HUES48 (cell line): ENCODE measurements at regions not wholly inside any gene's neighbourhood (a gene's known extent, or its start where the extent isn't known, plus 50 kb on each side); places are given as distances from the start of the nearest gene placed in this dataset.

Experiments
- H3K27ac ChIP-seq: one replicate; pipeline ENCODE4 v1.7.0; 2013; ENCODE audit warnings: low read depth, low read length, inconsistent platforms
- H3K27me3 ChIP-seq: 2 replicates; pipeline ENCODE4 v1.6.1; 2013; ENCODE audit warnings: mild to moderate bottlenecking, low read length; ENCODE audit not compliant: control insufficient read depth, insufficient read depth
- H3K36me3 ChIP-seq: 2 replicates; pipeline ENCODE4 v1.6.1; 2013; ENCODE audit warnings: low read length; ENCODE audit not compliant: control insufficient read depth, insufficient read depth
- H3K4me1 ChIP-seq: 2 replicates; pipeline ENCODE4 v1.6.1; 2013; ENCODE audit warnings: mild to moderate bottlenecking, low read length; ENCODE audit not compliant: control insufficient read depth, insufficient read depth
- H3K4me3 ChIP-seq: 2 replicates; pipeline ENCODE4 v1.5.1; 2013; ENCODE audit warnings: mild to moderate bottlenecking, low read depth, low read length
- H3K9ac ChIP-seq: 2 replicates; pipeline ENCODE4 v1.6.1; 2013; ENCODE audit warnings: mild to moderate bottlenecking, low read depth, low read length, moderate library complexity
- H3K9me3 ChIP-seq: 2 replicates; pipeline ENCODE4 v1.6.1; 2013; ENCODE audit warnings: low read length; ENCODE audit not compliant: control insufficient read depth, insufficient read depth

GRCh38 chr2:79453918-79454317, 58.9 kb upstream of the CTNNA2 start:
- Histone ChIP-seq H3K36me3 (no peaks in the 10 kb centered on the region), H3K27me3 (no peaks in the 10 kb centered on the region), H3K9ac (no peak overlapping the region), H3K4me1 (peaks cover 16% of the 10 kb centered on the region), H3K9me3 (no peaks in the 10 kb centered on the region), H3K27ac (no peak overlapping the region), H3K4me3 (no peak overlapping the region)

DNA sequence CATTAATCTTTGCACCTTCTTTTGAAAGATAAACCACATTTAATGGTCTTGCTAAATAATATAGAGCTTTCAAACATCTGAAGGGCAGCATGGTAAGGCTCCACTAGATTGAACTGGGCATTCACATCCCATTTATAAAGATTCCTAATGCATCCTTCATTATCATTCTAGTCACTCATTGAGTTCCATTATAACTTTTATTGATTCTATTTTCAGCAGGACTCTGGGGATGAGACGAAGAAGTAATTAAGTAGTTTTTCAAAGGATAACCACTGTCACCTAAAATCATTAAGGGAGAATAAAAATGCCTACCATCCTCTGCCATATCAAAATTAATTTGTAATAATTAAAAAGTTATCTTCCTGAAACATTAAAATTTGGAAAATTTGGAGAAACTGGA, 60.2 kb upstream of the CTNNA2 start:
- H3K27ac ChIP-seq: no peak overlapping the region
- no peaks in the 10 kb centered on the region for H3K36me3 ChIP-seq
- no peaks in the 10 kb centered on the region for H3K27me3 ChIP-seq
- H3K4me3 ChIP-seq: no peak overlapping the region
- peaks cover 28% of the 10 kb centered on the region for H3K4me1 ChIP-seq
- H3K9me3 ChIP-seq: no peaks in the 10 kb centered on the region
- H3K9ac ChIP-seq: no peak overlapping the region

DNA sequence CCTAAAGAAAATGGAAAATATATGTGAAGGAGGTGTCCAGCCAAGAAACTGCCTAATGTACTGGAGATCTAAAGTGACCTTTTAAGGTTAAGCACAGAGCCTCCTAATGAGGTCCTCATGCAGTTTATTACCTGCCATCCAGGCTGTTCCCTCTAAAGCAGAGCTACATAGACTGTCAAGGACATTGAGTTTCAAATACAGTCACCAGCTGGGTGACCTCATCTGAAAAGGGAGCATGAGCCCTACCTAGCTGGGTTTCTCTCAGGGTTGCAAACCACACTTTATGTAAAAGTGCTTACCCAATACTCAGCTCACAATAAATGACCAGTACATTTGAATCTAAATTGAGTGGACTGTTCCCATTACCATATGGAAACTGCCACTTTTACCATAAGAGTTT, 65.4 kb upstream of the CTNNA2 start:
- 0 out of 2 replicates have a peak, but pooled peaks cover 3% of the 10 kb centered on the region for H3K9me3 ChIP-seq
- H3K9ac ChIP-seq: no peak overlapping the region
- H3K4me1 ChIP-seq: peaks cover 36% of the 10 kb centered on the region
- no peaks in the 10 kb centered on the region for H3K27me3 ChIP-seq
- no peak overlapping the region; the same call in 1 of the 2 replicates for H3K4me3 ChIP-seq
- no peaks in the 10 kb centered on the region for H3K36me3 ChIP-seq
- no peak overlapping the region for H3K27ac ChIP-seq

DNA sequence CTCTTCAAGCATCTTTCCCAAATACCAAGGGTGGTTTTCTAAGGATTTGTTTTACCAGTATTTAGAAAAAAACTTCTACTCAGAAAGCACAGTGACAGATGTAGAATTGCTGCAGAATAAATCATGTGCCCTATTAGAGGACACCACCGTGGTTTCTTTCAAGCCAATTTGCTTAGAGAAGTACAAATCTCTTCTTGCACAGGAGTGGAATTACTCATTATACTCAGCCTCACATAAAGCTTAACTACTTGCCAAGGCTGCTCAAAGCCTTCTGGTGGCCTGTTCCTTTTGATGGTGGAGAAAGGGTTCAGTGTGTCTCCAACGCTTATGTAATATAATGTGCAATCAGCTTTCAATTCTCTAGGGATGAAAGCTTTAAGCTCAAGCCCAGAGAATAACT, 66.5 kb upstream of the CTNNA2 start:
- Histone ChIP-seq H3K27ac (no peak overlapping the region), H3K4me1 (peaks cover 36% of the 10 kb centered on the region), H3K9me3 (0 out of 2 replicates have a peak, but pooled peaks cover 3% of the 10 kb centered on the region), H3K4me3 (no peak overlapping the region), H3K36me3 (no peaks in the 10 kb centered on the region), H3K27me3 (no peaks in the 10 kb centered on the region), H3K9ac (no peak overlapping the region)

GRCh38 chr2:79437433-79438267, 75.2 kb upstream of the CTNNA2 start:
- H3K36me3 ChIP-seq: no peaks in the 10 kb centered on the region
- H3K9ac ChIP-seq: no peak overlapping the region
- H3K27ac ChIP-seq: peak overlapping the region; percentile 49
- H3K4me1 ChIP-seq: peaks cover 23% of the 10 kb centered on the region
- no peaks in the 10 kb centered on the region for H3K27me3 ChIP-seq
- H3K9me3 ChIP-seq: no peaks in the 10 kb centered on the region
- no peak overlapping the region for H3K4me3 ChIP-seq

GRCh38 chr2:79434362-79434761, 78.5 kb upstream of the CTNNA2 start:
- H3K36me3 ChIP-seq: no peaks in the 10 kb centered on the region
- H3K27ac ChIP-seq: no peak overlapping the region
- no peaks in the 10 kb centered on the region for H3K27me3 ChIP-seq
- H3K9me3 ChIP-seq: no peaks in the 10 kb centered on the region
- H3K4me3 ChIP-seq: no peak overlapping the region
- no peak overlapping the region for H3K9ac ChIP-seq
- peaks cover 23% of the 10 kb centered on the region for H3K4me1 ChIP-seq

DNA sequence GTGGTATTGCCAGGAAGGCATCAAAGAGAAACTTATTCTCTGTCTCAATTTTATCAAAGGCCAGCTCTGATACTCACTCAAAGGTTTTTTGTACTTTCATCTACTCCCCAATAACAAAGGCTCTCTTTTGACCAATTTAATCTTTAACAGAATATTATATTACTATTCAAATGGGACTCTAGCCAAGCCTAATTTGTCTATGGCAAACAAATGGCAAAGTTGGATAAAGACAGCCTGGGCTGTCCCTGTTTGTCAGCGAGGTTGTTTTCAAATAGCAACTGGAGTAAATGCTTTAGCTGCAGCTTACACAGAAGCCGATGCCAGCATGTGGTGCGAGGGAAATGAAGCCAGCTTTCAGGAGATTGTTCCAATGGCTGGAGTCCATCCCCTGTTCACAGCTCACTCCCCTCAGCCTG, 80.1 kb upstream of the CTNNA2 start:
- Histone ChIP-seq H3K4me1 (peaks cover 30% of the 10 kb centered on the region), H3K27me3 (no peaks in the 10 kb centered on the region), H3K9me3 (no peaks in the 10 kb centered on the region), H3K27ac (no peak overlapping the region), H3K9ac (no peak overlapping the region), H3K4me3 (no peak overlapping the region), H3K36me3 (no peaks in the 10 kb centered on the region)

- H3K4me3 ChIP-seq: no peak overlapping the region
- no peaks in the 10 kb centered on the region for H3K36me3 ChIP-seq
- no peak overlapping the region for H3K9ac ChIP-seq
- peaks cover 16% of the 10 kb centered on the region for H3K4me1 ChIP-seq
- no peak overlapping the region for H3K27ac ChIP-seq
- no peaks in the 10 kb centered on the region for H3K9me3 ChIP-seq
- no peaks in the 10 kb centered on the region for H3K27me3 ChIP-seq
Measured at GRCh38 chr2:79428745-79429144, 84.1 kb upstream of the CTNNA2 start.

DNA sequence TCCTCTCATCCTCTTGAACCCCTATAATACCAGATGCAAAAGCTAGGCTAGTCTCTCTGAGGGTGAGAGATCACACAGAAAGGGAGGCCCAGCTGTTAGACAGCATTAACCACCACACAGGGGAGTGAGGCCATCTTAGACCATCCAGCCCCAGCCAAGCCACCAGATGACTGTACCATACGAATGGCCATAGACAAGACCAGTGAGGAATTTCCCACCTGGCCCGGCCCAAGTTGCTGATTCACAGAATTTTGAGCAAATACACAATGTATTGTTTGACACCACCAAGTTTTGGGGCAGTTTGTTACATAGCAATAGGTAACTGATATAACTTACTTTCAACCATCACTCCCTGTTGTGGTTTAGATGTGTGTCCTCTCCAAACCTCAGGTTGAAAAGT, 98.2 kb upstream of the CTNNA2 start:
- Histone ChIP-seq H3K4me1 (no peaks in the 10 kb centered on the region), H3K9ac (no peak overlapping the region), H3K4me3 (no peak overlapping the region), H3K27me3 (no peaks in the 10 kb centered on the region), H3K27ac (no peak overlapping the region), H3K36me3 (no peaks in the 10 kb centered on the region), H3K9me3 (no peaks in the 10 kb centered on the region)

GRCh38 chr2:79394485-79394859, 118.4 kb upstream of the CTNNA2 start:
- H3K9me3 ChIP-seq: no peaks in the 10 kb centered on the region
- peaks cover 16% of the 10 kb centered on the region for H3K4me1 ChIP-seq
- no peak overlapping the region for H3K9ac ChIP-seq
- H3K27me3 ChIP-seq: no peaks in the 10 kb centered on the region
- H3K4me3 ChIP-seq: no peak overlapping the region
- H3K27ac ChIP-seq: peak overlapping the region; percentile 55
- no peaks in the 10 kb centered on the region for H3K36me3 ChIP-seq

GRCh38 chr2:79393806-79394484, 118.9 kb upstream of the CTNNA2 start:
- no peak overlapping the region for H3K9ac ChIP-seq
- H3K4me1 ChIP-seq: peaks cover 16% of the 10 kb centered on the region
- H3K36me3 ChIP-seq: no peaks in the 10 kb centered on the region
- no peaks in the 10 kb centered on the region for H3K9me3 ChIP-seq
- no peaks in the 10 kb centered on the region for H3K27me3 ChIP-seq
- H3K4me3 ChIP-seq: no peak overlapping the region
- peak overlapping the region; percentile 55 for H3K27ac ChIP-seq
